ENCODE measurements at regions not wholly inside any gene's neighbourhood (a gene's known extent, or its start where the extent isn't known, plus 50 kb on each side); places are given as distances from the start of the nearest gene placed in this dataset.

DNA sequence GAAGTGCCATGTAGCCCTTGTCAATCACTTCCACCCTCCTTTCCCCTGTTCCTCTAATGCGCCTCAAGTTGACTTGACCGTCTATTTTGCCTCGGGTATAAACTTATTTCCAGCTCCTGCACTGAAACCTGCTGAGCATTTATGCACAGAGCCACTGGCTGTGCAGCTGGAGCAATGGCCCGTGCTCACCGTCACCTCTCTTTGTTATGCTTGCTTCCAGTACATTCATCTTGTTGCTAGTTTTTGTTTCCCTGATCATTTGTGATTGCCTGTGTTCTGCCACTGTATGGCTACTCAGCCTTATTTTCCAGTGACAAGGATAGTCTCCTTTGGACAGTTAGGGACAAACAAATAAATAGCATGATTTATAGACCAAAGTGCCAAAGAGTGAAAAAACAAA is 183.1 kb upstream of the C9orf72 start:
- TF ChIP-seq POLR2A (IDR thresholded peaks at IDR 0.05; ENCODE audit: low read depth): no peak
- TF ChIP-seq, protein P1, sequence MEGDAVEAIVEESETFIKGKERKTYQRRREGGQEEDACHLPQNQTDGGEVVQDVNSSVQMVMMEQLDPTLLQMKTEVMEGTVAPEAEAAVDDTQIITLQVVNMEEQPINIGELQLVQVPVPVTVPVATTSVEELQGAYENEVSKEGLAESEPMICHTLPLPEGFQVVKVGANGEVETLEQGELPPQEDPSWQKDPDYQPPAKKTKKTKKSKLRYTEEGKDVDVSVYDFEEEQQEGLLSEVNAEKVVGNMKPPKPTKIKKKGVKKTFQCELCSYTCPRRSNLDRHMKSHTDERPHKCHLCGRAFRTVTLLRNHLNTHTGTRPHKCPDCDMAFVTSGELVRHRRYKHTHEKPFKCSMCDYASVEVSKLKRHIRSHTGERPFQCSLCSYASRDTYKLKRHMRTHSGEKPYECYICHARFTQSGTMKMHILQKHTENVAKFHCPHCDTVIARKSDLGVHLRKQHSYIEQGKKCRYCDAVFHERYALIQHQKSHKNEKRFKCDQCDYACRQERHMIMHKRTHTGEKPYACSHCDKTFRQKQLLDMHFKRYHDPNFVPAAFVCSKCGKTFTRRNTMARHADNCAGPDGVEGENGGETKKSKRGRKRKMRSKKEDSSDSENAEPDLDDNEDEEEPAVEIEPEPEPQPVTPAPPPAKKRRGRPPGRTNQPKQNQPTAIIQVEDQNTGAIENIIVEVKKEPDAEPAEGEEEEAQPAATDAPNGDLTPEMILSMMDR (IDR thresholded peaks at IDR 0.05): no peak
- TF ChIP-seq POLR2AphosphoS5 (IDR thresholded peaks at IDR 0.05): no peak

Data from esophagus muscularis mucosa (tissue), 3 donors.